ENCODE measurements at regions not wholly inside any gene's neighbourhood (a gene's known extent, or its start where the extent isn't known, plus 50 kb on each side); places are given as distances from the start of the nearest gene placed in this dataset.

GRCh38 chr2:12277241-12278034 is 439.3 kb upstream of the TRIB2 start:
- TF ChIP-seq ZFX (IDR thresholded peaks at IDR 0.05; ENCODE audit: borderline replicate concordance) (no peak), CTCF (IDR thresholded peaks at IDR 0.05) (no peak)
- H3K27ac ChIP-seq: no peak overlapping the region

- TF ChIP-seq ZFX (IDR thresholded peaks at IDR 0.05; ENCODE audit: borderline replicate concordance) (no peak), CTCF (IDR thresholded peaks at IDR 0.05) (no peak)
- H3K27ac ChIP-seq: no peak overlapping the region
Measured at GRCh38 chr2:12278217-12278750, 438.5 kb upstream of the TRIB2 start.

GRCh38 chr2:12282780-12283695 is 433.7 kb upstream of the TRIB2 start:
- no peak overlapping the region for H3K27ac ChIP-seq
- TF ChIP-seq CTCF (IDR thresholded peaks at IDR 0.05) (no peak), ZFX (IDR thresholded peaks at IDR 0.05; ENCODE audit: borderline replicate concordance) (no peak)

GRCh38 chr2:12284037-12284436 is 432.7 kb upstream of the TRIB2 start:
- no peak overlapping the region for H3K27ac ChIP-seq

GRCh38 chr2:12284487-12284886 is 432.2 kb upstream of the TRIB2 start:
- no peak overlapping the region for H3K27ac ChIP-seq

More at GRCh38 chr2:12284037-12284436, 432.7 kb upstream of the TRIB2 start:
- TF ChIP-seq ZFX (IDR thresholded peaks at IDR 0.05; ENCODE audit: borderline replicate concordance) (no peak), CTCF (IDR thresholded peaks at IDR 0.05) (no peak)

GRCh38 chr2:12286347-12286746 is 430.4 kb upstream of the TRIB2 start:
- H3K27ac ChIP-seq: no peak overlapping the region

More at GRCh38 chr2:12284487-12284886, 432.2 kb upstream of the TRIB2 start:
- TF ChIP-seq CTCF (IDR thresholded peaks at IDR 0.05) (no peak), ZFX (IDR thresholded peaks at IDR 0.05; ENCODE audit: borderline replicate concordance) (no peak)

More at GRCh38 chr2:12286347-12286746, 430.4 kb upstream of the TRIB2 start:
- TF ChIP-seq CTCF (IDR thresholded peaks at IDR 0.05) (no peak), ZFX (IDR thresholded peaks at IDR 0.05; ENCODE audit: borderline replicate concordance) (no peak)

All from 22Rv1 (cell line).